ENCODE measurements at regions not wholly inside any gene's neighbourhood (a gene's known extent, or its start where the extent isn't known, plus 50 kb on each side); places are given as distances from the start of the nearest gene placed in this dataset.
"Not testable (repeated sequence)": the region's sequence is repeated elsewhere in the genome, so short reads cannot be mapped to it uniquely, and the experiment has no call there.

DNA sequence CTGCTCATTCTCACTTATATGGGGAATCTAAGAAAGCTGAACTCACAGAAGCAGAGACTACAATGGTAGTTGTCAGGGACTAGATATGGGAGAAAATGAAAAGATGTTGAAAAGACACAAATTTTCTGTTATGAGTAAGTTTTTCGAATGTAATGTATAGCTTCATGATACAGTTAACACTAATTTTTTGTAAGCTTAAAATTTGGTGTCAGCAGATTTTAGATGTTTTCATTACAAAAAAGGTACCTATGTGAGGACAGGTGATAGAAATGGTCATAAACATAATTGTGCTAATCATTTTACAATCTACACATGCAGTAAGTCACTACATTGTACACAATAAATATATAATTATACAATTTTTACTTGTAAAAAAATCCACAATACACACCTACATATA is 286.6 kb downstream of the ZNF33B start:
- DNase-seq = no peak

DNA sequence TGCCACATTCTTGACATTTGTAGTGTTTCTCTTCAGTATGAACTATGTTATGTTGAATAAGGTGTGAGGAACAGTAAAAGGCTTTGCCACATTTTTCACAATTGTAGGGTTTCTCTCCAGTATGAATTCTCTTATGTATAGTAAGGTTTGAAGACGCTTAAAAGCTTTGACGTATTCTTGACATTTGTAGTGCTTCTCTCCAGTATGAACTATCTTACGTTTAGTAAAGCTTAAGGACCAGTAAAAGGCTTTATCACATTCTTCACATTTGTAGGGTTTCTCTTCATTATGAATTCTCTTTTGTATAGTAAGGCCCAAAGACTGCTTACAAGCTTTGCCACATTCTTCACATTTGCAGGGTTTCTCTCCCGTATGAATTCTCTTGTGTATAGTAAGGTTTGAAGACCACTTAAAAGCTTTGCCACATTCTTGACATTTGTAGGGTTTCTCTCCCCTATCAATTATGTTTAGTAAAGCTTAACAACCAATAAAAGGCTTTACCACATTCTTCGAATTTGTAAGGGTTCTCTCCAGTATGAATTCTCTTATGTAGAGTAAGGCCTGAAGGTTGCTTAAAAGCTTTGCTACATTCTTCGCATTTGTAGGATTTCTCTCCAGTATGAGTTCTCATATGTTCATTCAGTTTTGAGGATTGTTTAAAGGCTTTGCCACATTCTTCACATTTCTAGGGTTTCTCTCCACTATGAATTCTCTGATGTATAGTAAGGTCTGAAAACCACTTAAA is 301.6 kb downstream of the ZNF33B start:
- DNase-seq = not testable (repeated sequence)

DNA sequence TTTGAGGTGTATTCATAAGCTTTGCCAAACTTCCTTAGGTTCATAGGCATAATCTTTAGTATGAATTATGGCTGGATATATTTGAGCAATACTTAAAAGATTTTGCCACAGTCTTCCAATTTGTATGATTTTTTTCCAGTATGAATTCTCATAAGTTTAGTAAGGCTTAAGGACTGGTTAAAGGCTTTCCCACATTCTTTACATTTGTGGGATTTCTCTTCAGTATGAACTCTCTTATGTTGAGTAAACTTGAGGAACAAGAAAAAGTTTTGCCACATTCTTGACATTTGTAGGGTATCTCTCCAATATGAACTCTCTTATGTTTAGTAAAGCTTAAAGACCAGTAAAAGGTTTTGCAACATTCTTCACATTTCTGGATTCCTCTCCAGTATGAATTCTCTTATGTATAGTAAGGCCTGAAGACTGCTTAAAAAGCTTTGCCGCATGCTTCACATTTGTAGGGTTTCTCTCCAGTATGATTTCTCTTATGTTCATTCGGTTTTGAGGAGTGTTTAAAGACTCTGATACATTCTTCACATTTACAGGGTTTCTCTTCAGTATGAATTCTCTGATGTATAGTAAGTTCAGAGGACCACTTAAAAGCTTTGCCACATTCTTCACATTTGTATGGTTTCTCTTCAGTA is 302.6 kb downstream of the ZNF33B start:
- DNase-seq = not testable (repeated sequence)

DNA sequence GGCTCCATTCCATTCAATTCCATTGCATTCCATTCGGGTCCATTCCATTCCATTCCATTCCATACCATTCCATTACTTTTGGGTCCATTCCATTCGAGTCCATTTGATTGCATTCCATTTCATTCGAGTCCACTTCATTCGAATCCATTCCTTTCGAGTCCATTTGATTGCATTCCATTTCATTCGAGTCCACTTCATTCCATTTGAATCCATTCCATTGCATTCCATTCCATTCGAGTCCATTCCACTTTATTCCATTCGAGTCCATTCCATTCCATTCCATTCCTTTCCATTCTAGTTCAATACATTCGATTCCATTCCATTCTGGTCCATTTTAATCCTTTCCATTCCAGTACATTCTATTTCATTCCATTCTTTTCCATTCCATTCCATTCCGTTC is 334.0 kb downstream of the ZNF33B start:
- no peak for DNase-seq

GRCh38 chr10:42281896-42282295 is 356.5 kb downstream of the ZNF33B start:
- not testable (repeated sequence) for DNase-seq

GRCh38 chr10:42269788-42270187 is 368.6 kb downstream of the ZNF33B start:
- DNase-seq = not testable (repeated sequence)

DNA sequence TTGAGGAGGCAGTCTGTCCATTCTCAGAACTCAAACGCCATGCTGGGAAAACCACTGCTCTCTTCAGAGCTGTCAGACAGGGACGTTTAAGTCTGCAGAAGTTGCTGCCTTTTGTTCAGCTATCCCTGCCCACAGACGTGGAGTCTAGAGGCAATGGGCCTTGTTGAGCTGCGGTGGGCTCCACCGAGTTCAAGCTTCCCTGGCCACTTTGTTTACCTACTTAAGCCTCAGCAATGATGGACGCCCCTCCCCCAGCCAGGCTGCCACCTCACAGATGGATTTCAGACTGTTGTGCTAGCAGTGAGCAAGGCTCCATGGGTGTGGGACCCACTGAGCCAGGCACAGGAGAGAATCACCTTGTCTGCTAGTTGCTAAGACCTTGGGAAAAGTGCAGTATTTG is 375.1 kb downstream of the ZNF33B start:
- DNase-seq = not testable (repeated sequence)

- DNase-seq = not testable (repeated sequence)
These were observed 395.4 kb downstream of the ZNF33B start for GRCh38 chr10:42243002-42243401.

DNA sequence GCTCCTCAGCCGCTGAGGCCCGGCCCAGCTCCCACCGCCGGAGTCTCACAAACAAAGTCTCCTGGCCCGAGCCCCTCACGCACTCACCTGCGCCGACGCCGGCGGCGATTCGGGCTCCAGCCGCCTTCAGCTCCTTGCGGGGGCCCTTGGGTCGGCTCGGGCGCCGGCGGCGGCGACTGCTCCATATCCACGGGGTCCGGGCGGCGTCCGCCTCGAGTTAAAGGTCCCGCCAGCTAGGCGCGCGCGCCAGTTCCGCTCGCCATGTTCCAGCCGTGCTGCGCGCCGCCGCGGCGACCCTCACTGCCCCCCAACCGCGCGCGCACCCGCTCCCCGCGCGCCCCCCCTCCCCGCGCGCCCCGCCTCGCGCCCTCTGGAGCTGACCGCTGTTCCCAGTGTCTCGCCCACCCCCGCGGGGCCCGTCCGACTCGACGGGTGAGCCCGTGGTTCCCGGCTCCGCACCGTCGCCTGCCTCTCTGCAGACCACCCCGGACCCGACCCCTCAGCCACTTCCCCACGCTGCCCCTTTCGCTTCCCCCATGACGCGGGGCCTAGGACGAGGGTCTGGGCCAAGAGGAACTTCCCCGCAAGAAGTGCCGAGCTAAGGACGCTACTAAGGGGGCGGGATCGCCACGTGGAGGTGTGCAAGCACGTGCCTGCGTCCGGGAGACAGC is 396.1 kb downstream of the ZNF33B start:
- DNase-seq = no peak

GRCh38 chr10:42236401-42236800 is 402.0 kb downstream of the ZNF33B start:
- not testable (repeated sequence) for DNase-seq

DNA sequence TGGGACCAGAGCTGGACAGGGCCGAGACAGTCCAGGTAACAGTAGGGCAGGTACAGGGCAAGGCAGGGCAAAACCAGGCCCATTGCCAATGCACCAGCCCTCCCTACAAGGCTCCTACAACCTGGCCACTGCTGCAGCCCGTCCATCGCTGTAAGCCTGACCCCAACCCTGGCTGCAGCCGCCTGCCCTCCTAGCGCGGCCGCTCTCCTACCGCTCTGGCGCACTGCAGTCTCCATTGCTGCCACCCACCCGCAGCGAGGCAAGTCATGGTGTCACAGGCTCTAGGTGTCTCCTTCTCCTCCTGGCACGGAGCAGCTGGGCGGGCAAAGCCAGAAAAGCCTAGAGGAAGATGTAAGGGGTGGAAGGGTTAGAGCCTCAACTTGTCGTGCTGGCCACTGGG is 402.6 kb downstream of the ZNF33B start:
- not testable (repeated sequence) for DNase-seq

GRCh38 chr10:42235241-42235640 is 403.1 kb downstream of the ZNF33B start:
- DNase-seq = not testable (repeated sequence)

DNA sequence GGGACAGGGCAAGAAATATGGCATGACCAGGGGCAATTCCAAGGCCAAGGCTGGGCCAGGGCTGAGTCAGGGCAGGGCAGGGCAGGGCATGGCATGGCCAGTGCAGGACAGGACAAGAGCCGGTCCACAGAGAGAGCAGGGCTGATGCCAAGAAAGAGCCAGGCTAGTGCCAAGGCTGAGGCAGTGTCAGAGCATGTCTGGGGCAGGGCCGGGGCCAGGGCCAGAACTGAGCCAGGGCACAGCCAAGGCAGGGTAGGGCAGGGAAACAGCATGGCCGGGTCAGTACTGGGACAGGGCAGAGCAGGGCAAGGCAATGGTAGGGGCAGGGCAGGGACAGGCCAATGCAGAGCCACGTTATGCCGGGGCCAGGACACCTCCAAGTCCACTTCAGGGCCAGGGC is 403.9 kb downstream of the ZNF33B start:
- DNase-seq = not testable (repeated sequence)

- DNase-seq = not testable (repeated sequence)
These were observed 404.7 kb downstream of the ZNF33B start for GRCh38 chr10:42233461-42234206.

- not testable (repeated sequence) for DNase-seq
These were observed 405.4 kb downstream of the ZNF33B start for GRCh38 chr10:42232955-42233354.

DNA sequence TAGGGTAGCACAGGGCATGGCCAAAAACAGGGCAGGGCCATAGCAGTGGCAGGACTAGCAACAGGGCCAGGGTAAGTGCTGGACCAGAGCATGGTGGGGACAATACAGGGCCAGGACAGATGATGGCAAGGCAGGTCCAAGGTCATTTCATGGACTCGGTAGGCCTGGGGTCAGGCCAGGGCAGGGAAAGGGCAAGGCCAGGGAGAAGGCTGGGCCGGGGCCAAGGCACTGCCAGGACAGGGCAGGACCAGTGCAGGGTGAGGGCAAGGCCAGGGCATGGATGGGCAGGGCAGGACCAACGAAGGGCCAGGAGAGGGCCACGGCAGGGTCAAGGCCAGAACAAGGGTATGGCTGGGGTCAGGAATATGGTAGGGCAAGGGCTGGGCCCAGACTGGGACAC is 407.6 kb downstream of the ZNF33B start:
- not testable (repeated sequence) for DNase-seq

- not testable (repeated sequence) for DNase-seq
These were observed 408.3 kb downstream of the ZNF33B start for GRCh38 chr10:42230115-42230514.

DNA sequence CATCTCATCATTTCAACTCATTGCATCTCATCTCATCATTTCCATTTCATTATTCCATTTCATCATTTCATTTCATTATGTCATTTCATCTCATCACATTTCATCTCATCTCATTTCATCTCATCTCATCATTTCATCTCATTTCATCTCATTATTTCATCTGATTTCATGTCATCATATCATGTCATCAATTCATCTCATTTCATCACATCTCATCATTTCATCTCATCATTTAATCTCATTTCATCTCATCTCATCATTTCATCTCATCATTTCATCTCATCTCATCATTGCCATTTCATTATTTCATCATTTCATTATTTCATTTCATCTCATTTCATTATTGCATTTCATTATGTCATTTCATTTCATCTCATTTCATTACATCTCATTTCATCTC is 410.5 kb downstream of the ZNF33B start:
- not testable (repeated sequence) for DNase-seq

- DNase-seq = not testable (repeated sequence)
These were observed 444.8 kb downstream of the ZNF33B start for GRCh38 chr10:42193588-42193987.

- DNase-seq = not testable (repeated sequence)
These were observed 445.9 kb downstream of the ZNF33B start for GRCh38 chr10:42192450-42192849.

DNA sequence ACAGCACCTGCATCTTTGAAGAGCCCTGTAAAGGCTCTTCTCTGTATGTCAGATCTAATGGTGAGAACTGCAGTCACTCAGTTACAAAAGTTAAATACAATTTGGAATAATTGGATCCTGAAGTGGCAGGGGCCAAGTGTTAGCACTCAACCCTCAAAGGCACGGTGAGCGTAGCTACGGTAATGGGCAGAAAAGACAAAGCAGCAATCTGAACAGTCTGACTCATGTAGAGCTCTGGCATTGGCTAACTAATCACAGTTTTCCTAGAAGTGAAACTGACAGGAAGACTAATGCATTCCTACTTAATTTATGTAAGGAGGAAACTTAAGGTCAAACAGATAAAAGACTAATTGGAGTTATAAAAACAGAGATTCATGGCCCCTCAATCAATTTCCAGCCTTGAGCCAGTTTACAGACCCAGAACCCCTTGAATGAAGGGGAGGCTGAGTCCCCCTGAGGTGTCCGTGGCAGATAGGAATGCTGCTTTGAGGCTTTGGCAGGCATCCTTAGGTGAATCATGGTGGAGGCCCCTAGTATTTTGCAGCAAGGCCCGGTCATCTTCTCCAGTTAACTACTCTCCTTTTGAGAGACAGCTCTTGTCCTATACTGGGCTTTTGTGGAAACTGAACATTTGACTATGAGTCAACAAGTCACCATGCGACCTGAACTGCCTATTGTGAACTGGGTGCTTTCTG is 450.7 kb downstream of the ZNF33B start:
- DNase-seq = not testable (repeated sequence)

Measured in NCI-H524 treated with DMSO at 0.1 percent for 48 hours (cell line).